Fibroblast of skin of right biceps (primary cell): ENCODE measurements at regions not wholly inside any gene's neighbourhood (a gene's known extent, or its start where the extent isn't known, plus 50 kb on each side); places are given as distances from the start of the nearest gene placed in this dataset.

Experiments used
- DNase-seq: peaks from one replicate; pipeline ENCODE4 v3.0.0-alpha.2; 2013

GRCh38 chr11:116129456-116129855 lies 625.2 kb upstream of the CADM1 start:
- DNase-seq, result no peak

DNA sequence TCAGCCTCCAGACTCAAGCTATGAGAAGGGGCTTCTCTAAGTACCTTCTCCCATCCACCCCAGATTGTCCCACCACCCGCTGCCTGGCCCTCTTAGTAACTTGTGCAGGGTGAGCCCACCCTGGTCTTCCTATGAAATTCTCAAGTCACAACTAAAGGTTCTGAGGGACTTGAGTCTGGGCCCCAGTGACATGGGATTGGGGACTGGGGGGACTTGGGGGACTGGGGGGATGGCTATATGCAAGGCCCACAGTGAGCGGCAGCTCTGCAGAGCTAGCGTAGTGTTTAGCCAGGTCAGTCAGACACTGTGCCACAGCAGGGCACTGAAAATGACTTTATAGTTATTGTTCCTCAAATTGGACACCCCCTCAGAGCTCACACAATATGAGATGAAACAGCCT lies 622.3 kb upstream of the CADM1 start:
- no peak for DNase-seq

GRCh38 chr11:116124922-116125714 lies 620.9 kb upstream of the CADM1 start:
- no peak for DNase-seq

GRCh38 chr11:116123739-116124138 lies 619.5 kb upstream of the CADM1 start:
- DNase-seq, result no peak

DNA sequence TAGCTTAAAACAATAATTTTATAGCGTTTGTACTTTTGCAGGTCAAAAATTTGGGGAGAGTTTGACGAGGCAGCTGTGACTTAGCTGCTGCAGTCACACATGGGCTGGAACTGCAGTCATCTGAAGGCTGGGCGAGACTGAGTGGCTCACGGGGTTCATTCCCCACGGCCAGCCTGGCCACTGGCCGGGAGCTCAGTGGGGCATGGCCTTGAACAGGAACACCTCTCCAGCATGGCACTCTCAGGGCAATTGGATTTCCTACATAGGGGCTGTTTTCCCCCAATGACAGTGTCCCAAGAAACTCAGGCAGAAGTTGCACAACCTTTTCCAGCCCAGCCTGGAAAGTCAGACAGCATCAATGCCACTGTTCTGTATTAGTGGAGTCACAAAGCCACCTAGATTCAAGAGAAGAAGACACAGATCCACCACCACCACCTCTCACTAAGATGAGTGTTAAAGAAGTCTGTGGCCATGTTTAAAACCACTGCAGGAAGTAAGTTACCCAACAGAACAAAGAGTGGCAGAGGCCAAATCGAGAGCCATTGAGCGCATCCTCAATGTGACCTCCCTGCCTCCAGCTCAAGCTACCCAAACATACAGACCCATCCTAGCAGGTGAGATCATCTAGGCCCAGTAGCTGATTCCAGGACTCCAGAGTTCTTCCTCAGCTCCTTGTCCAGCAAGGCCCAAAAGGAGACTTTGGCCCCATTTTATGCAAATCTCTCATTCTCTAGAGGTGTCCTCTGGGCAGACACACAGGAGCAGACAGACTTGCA lies 618.7 kb upstream of the CADM1 start:
- no peak for DNase-seq

- no peak for DNase-seq
Observed at GRCh38 chr11:116119158-116119557, 614.9 kb upstream of the CADM1 start.

- no peak for DNase-seq
Observed at GRCh38 chr11:116118138-116118470, 613.9 kb upstream of the CADM1 start.

GRCh38 chr11:116117331-116118137 lies 613.3 kb upstream of the CADM1 start:
- no peak for DNase-seq

- DNase-seq, result no peak
Observed at GRCh38 chr11:116115801-116116200, 611.6 kb upstream of the CADM1 start.

GRCh38 chr11:116114198-116114651 lies 610.0 kb upstream of the CADM1 start:
- DNase-seq, result no peak

GRCh38 chr11:116112087-116112935 lies 608.1 kb upstream of the CADM1 start:
- no peak for DNase-seq

DNA sequence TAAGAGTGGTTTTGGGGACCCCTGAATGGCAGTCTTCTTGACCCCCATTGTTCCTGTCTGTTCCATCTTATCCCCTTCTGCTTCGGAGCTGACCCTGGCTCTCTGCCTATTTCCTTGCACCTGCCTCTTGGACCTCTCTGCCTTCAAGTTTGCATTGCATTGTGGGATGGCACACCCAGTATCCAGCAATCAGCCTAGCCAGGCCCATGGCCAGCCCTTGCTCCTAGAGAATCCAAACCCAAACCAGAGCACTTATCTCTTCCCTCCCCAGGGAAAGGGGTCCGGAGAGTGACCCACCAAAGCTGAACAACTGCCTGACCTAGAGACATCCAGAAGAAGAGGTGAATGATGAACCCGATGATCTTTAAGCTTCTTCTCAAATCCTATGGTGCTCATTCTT lies 607.3 kb upstream of the CADM1 start:
- no peak for DNase-seq

DNA sequence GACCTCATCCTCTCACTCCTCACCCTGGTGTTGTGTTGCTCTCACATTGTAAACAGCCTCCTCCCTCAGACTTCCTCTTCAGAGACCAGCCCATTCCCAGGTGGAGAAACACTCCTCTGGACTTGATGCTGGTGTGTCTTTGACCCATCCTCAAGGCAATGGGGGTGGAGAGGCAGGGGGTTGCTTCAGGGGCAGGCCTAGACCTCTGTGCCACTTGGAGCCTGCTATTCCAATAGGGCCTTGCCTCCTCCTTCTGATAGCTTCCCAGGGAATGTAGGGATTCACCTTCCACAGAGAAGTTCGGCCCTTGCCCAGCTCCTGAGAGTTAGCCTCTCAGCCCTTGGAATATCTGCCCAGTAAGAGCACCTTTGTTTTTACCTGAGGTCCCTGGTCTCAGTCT lies 606.6 kb upstream of the CADM1 start:
- no peak for DNase-seq

DNA sequence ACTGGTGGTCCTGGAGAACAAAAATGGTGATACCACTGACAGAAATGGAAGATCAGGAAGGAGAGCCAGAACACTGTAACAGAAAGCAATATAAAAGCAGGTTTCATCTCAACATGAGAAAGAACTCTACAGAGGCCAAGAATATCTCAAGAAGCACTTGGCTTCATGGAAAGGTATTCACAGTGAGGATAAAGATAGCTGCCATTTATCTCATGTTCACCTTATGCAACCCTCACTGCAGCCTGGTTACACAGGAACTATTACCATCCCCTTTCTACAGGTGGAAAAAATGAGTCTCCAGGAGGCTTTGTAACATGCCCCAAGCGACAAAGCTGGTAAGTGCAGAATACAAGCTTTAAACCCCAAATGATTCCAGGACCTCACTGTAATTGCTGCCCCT lies 606.1 kb upstream of the CADM1 start:
- no peak for DNase-seq

GRCh38 chr11:116109228-116109627 lies 605.0 kb upstream of the CADM1 start:
- peak; percentile 77 for DNase-seq

DNA sequence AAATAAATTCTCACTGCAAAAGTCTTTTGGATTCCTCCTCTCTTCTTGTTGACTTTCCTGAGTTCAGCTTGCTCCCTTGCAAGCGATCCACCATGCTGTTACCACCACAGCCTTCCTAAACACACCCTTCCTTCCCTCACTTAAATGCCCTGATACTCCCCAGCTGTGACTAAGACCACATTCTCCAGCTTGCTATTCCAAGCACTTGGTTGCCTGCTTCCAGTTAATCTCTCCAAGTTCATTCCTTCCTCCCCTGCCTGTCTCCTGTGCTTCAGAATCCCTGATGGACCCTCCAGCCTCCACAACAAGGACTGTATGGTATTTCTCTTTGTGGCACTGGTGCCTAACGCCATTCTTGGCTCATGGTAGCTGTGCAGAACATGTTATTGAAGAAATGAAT lies 603.9 kb upstream of the CADM1 start:
- DNase-seq, result peak; percentile 1

GRCh38 chr11:116107229-116107628 lies 603.0 kb upstream of the CADM1 start:
- DNase-seq, result no peak

- DNase-seq, result no peak
Observed at GRCh38 chr11:116104498-116105174, 600.4 kb upstream of the CADM1 start.

- DNase-seq, result no peak
Observed at GRCh38 chr11:116101902-116102301, 597.7 kb upstream of the CADM1 start.

DNA sequence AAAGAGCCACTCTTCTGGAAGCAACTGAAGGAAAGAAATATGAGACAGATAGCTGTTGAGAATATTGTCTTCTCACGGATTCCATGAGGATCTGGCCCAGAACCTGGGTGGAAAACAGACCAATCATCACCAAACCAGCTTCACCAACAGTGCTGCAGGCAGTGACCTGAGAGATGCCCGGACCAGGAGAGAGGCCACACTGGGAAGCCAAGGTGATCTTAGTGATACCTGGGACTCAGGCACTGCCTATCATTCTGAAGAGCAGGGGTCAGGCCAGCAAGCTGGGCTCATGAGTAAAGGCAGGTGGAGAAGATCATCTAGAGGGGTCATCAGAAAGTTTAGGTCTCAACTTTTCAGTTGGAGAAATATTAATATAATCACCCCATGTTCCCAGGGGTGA lies 595.8 kb upstream of the CADM1 start:
- DNase-seq, result no peak

- no peak for DNase-seq
Observed at GRCh38 chr11:116099541-116099940, 595.3 kb upstream of the CADM1 start.
